ENCODE measurements at regions not wholly inside any gene's neighbourhood (a gene's known extent, or its start where the extent isn't known, plus 50 kb on each side); places are given as distances from the start of the nearest gene placed in this dataset.

- TF ChIP-seq, protein P1, sequence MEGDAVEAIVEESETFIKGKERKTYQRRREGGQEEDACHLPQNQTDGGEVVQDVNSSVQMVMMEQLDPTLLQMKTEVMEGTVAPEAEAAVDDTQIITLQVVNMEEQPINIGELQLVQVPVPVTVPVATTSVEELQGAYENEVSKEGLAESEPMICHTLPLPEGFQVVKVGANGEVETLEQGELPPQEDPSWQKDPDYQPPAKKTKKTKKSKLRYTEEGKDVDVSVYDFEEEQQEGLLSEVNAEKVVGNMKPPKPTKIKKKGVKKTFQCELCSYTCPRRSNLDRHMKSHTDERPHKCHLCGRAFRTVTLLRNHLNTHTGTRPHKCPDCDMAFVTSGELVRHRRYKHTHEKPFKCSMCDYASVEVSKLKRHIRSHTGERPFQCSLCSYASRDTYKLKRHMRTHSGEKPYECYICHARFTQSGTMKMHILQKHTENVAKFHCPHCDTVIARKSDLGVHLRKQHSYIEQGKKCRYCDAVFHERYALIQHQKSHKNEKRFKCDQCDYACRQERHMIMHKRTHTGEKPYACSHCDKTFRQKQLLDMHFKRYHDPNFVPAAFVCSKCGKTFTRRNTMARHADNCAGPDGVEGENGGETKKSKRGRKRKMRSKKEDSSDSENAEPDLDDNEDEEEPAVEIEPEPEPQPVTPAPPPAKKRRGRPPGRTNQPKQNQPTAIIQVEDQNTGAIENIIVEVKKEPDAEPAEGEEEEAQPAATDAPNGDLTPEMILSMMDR (IDR thresholded peaks at IDR 0.05; ENCODE audit: insufficient read depth, low read length, poor library complexity, severe bottlenecking), result no peak
- TF ChIP-seq EZH2phosphoT487 (conservative IDR thresholded peaks at IDR 0.05; ENCODE audit: low read length), result no peak
These were observed 180.5 kb downstream of the GLUD2 start for GRCh38 chrX:121227888-121228287.
